GM12878 (cell line): ENCODE measurements at regions not wholly inside any gene's neighbourhood (a gene's known extent, or its start where the extent isn't known, plus 50 kb on each side); places are given as distances from the start of the nearest gene placed in this dataset.

Source experiments
- ATAC-seq: fragments of 200-7000 bp; cut with Tn5 transposase; 3 replicates; pipeline ENCODE4 v1.9.1; 2020; ENCODE audit warnings: mild to moderate bottlenecking, moderate library complexity
- BruUV-seq: library from RNA; stranded (reverse); fragments of 400-500 nt; replicated peaks from 2 replicates; lab custom pipeline; 2021; lab: Mats Ljungman, UMichigan
- CTCF ChIA-PET: fragments of 300-600 bp; sonication (Branson Sonifier 250); formaldehyde crosslinking; extraction: SDS; loops from one replicate; lab custom pipeline; 2021; ENCODE audit warnings: inconsistent platforms; lab: Yijun Ruan, JAX
- POLR2A ChIA-PET: fragments of 350-600 bp; formaldehyde crosslinking; extraction: SDS; loops from one replicate; lab custom pipeline; 2021; ENCODE audit warnings: inconsistent platforms; lab: Charles Lee
- RAD21 ChIA-PET: fragments of 300-600 bp; sonication (Branson Sonifier 250); formaldehyde crosslinking; loops from one replicate; lab custom pipeline; 2023; ENCODE audit warnings: antibody characterized with exemption; ENCODE audit not compliant: unreplicated experiment; lab: Charles Lee
- SMC1A ChIA-PET: fragments of 300-600 bp; sonication (Branson Sonifier 250); formaldehyde crosslinking; loops from one replicate; lab custom pipeline; 2023; ENCODE audit not compliant: unreplicated experiment, uncharacterized antibody; lab: Charles Lee
- DNase-seq: peaks from one replicate; pipeline ENCODE4 v3.0.0-alpha.2; 2011; ENCODE audit warnings: low read depth, low spot score
- FAIRE-seq: peaks from 3 replicates; lab custom pipeline; 2011; peaks lifted over from hg19 to GRCh38; lab: Jason Lieb, UNC
- H2AFZ ChIP-seq: 2 replicates; pipeline ENCODE4 v1.6.0; 2011; ENCODE audit warnings: low read depth, low read length, control low read depth; ENCODE audit not compliant: control insufficient read depth
- H3K27ac ChIP-seq: 2 replicates; pipeline ENCODE4 v1.5.1; 2011; ENCODE audit warnings: control low read depth; ENCODE audit not compliant: control insufficient read depth, insufficient read depth
- H3K27me3 ChIP-seq, 2 experiments: replicated peaks in 1 of 2; 2 replicates each; pipeline versions ENCODE4 v1.6.0 to v1.6.1; 2011; ENCODE audit warnings: low read length in 1 of 2; ENCODE audit not compliant: control insufficient read depth in 2 of 2, insufficient read depth in 2 of 2
- H3K36me3 ChIP-seq, 2 experiments: 2 replicates each; pipeline ENCODE4 v1.5.1; 2011; ENCODE audit warnings: low read length in 1 of 2; ENCODE audit not compliant: control insufficient read depth in 2 of 2, insufficient read depth in 2 of 2
- H3K4me1 ChIP-seq: 2 replicates; pipeline ENCODE4 v1.6.1; 2011; ENCODE audit warnings: mild to moderate bottlenecking, low read length, moderate library complexity, mixed read lengths; ENCODE audit not compliant: control insufficient read depth, insufficient read depth
- H3K4me2 ChIP-seq: 2 replicates; pipeline ENCODE4 v1.6.0; 2011; ENCODE audit warnings: control low read depth; ENCODE audit not compliant: control insufficient read depth, insufficient read depth
- H3K4me3 ChIP-seq: fragments of 200-600 bp; sonication (generic); 2 replicates; pipeline ENCODE4 v1.5.1; 2016
- H3K79me2 ChIP-seq: 2 replicates; pipeline ENCODE4 v1.6.0; 2011; ENCODE audit warnings: low read length; ENCODE audit not compliant: control insufficient read depth, insufficient read depth
- H3K9ac ChIP-seq: 2 replicates; pipeline ENCODE4 v1.8.0; 2011; ENCODE audit warnings: low read length, control low read depth, mixed read lengths; ENCODE audit not compliant: control insufficient read depth, insufficient read depth
- H3K9me3 ChIP-seq: replicated peaks from 3 replicates; pipeline ENCODE4 v1.5.1; 2011; ENCODE audit warnings: mild to moderate bottlenecking, low read length; ENCODE audit not compliant: control insufficient read depth, insufficient read depth
- H4K20me1 ChIP-seq: 2 replicates; pipeline ENCODE4 v1.6.0; 2011; ENCODE audit not compliant: control insufficient read depth, insufficient read depth
- E4F1 ChIP-seq: fragments of 450-650 bp; IDR thresholded peaks from 2 replicates; pipeline ENCODE4 v1.6.1; 2018; ENCODE audit warnings: borderline replicate concordance, mild to moderate bottlenecking; ENCODE audit not compliant: partially characterized antibody
- FOXK2 ChIP-seq: fragments of 450-650 bp; IDR thresholded peaks from 2 replicates; pipeline ENCODE4 v1.6.1; 2017; ENCODE audit warnings: mild to moderate bottlenecking, moderate library complexity
- GABPA ChIP-seq: IDR thresholded peaks from 2 replicates; pipeline ENCODE4 v1.6.1; 2014; ENCODE audit warnings: antibody characterized with exemption, low read depth, mild to moderate bottlenecking, inconsistent platforms
- HCFC1 ChIP-seq: fragments of 150-350 bp; IDR thresholded peaks from 2 replicates; pipeline ENCODE4 v1.6.1; 2014; ENCODE audit warnings: low read length
- KDM1A ChIP-seq: fragments of 200-600 bp; sonication (generic); IDR thresholded peaks from 2 replicates; pipeline ENCODE4 v1.6.1; 2016; ENCODE audit warnings: borderline replicate concordance
- PAX8 ChIP-seq: fragments of 450-650 bp; IDR thresholded peaks from 2 replicates; pipeline ENCODE4 v1.6.1; 2017; ENCODE audit warnings: mild to moderate bottlenecking, moderate library complexity
- PKNOX1 ChIP-seq: fragments of 450-650 bp; IDR thresholded peaks from 2 replicates; pipeline ENCODE4 v1.6.1; 2016; ENCODE audit warnings: mild to moderate bottlenecking
- POU2F2 ChIP-seq: IDR thresholded peaks from 3 replicates; pipeline ENCODE4 v1.6.1; 2011; ENCODE audit warnings: low read depth, mild to moderate bottlenecking, low read length, borderline replicate concordance
- SIX5 ChIP-seq: IDR thresholded peaks from 2 replicates; pipeline ENCODE4 v1.6.1; 2011; ENCODE audit warnings: mild to moderate bottlenecking, low read depth, low read length, moderate library complexity; ENCODE audit not compliant: severe bottlenecking
- SMAD5 ChIP-seq: IDR thresholded peaks from 2 replicates; pipeline ENCODE4 v1.6.1; 2016; ENCODE audit warnings: antibody characterized with exemption, low read depth
- SUZ12 ChIP-seq: fragments of 200-600 bp; sonication (generic); IDR thresholded peaks from one replicate; pipeline ENCODE4 v1.6.1; 2018; ENCODE audit warnings: antibody characterized with exemption, mild to moderate bottlenecking; ENCODE audit not compliant: unreplicated experiment
- TBL1XR1 ChIP-seq: IDR thresholded peaks from 2 replicates; pipeline ENCODE4 v1.6.1; 2012; ENCODE audit warnings: low read depth, low read length, improper control_type of control experiment
- TCF3 ChIP-seq: IDR thresholded peaks from 2 replicates; pipeline ENCODE4 v1.6.1; 2012; ENCODE audit warnings: low read depth, mild to moderate bottlenecking, low read length, borderline replicate concordance; ENCODE audit not compliant: insufficient read depth
- USF2 ChIP-seq: IDR thresholded peaks from 2 replicates; pipeline ENCODE4 v1.6.1; 2011; ENCODE audit warnings: low read depth, low read length, improper control_type of control experiment, borderline replicate concordance
- ZNF207 ChIP-seq: fragments of 450-650 bp; IDR thresholded peaks from 2 replicates; pipeline ENCODE4 v1.6.1; 2014; ENCODE audit warnings: antibody characterized with exemption, mild to moderate bottlenecking, borderline replicate concordance
- ZNF274 ChIP-seq: IDR thresholded peaks from one replicate; pipeline ENCODE4 v1.8.0; 2011; ENCODE audit not compliant: insufficient read length, insufficient read depth
- WGBS: methylation state at CpG from one replicate; pipeline ENCODE4 v1.1.6; 2016; ENCODE audit warnings: low lambda C conversion rate; ENCODE audit not compliant: insufficient replicate concordance, insufficient coverage; ENCODE audit errors: missing lambda C conversion rate; 5-methylcytosine and 5-hydroxymethylcytosine counted together
- in situ Hi-C: fragments of 300-500 bp; cut with MboI; formaldehyde crosslinking; loops from 9 replicates; pipeline ENCODE4 v1.14.3; 2018; ENCODE audit warnings: mixed read lengths
- intact Hi-C: fragments of 100-400 bp; cut with micrococcal nuclease; formaldehyde crosslinking; loops from one replicate; pipeline ENCODE4 v1.14.2; 2022; ENCODE audit not compliant: unreplicated experiment

- H3K27ac ChIP-seq, result no peak overlapping the region
- RAD21 ChIA-PET, result no interaction called here
- DNase-seq (no peak), ATAC-seq (no peak), FAIRE-seq (no peak)
- no peaks in the 10 kb centered on the region for H4K20me1 ChIP-seq
- TF ChIP-seq TBL1XR1 (no peak), POU2F2 (no peak), USF2 (no peak)
- BruUV-seq, result no TSS peak
- CTCF ChIA-PET, result no interaction called here
- in situ Hi-C loops (no loop called here), intact Hi-C loops (no loop called here)
- H2AFZ ChIP-seq, result no peak overlapping the region
- H3K9me3 ChIP-seq, result no peaks in the 10 kb centered on the region
- H3K9ac ChIP-seq, result no peak overlapping the region
- 7% methylated on average over 8 of the region's 8 CpGs for WGBS
- POLR2A ChIA-PET, result no interaction called here
- no peak overlapping the region for H3K4me2 ChIP-seq
- no peaks in the 10 kb centered on the region for H3K4me1 ChIP-seq
- no peaks in the 10 kb centered on the region for H3K27me3 ChIP-seq
- H3K79me2 ChIP-seq, result no peaks in the 10 kb centered on the region
- H3K4me3 ChIP-seq, result no peak overlapping the region
- SMC1A ChIA-PET, result no interaction called here
- no peaks in the 10 kb centered on the region for H3K36me3 ChIP-seq
Observed at GRCh38 chr20:12072221-12072953, 154.7 kb downstream of the BTBD3 start.

- Histone ChIP-seq H3K4me1 (no peaks in the 10 kb centered on the region), H3K9ac (no peak overlapping the region), H2AFZ (no peak overlapping the region), H4K20me1 (no peaks in the 10 kb centered on the region), H3K79me2 (no peaks in the 10 kb centered on the region), H3K9me3 (no peaks in the 10 kb centered on the region), H3K4me3 (no peak overlapping the region), H3K27ac (no peak overlapping the region), H3K4me2 (no peak overlapping the region), H3K27me3 (no peaks in the 10 kb centered on the region), H3K36me3 (no peaks in the 10 kb centered on the region)
- intact Hi-C loops (no loop called here), in situ Hi-C loops (no loop called here)
- ChIA-PET POLR2A (no interaction called here), CTCF (no interaction called here), RAD21 (no interaction called here), SMC1A (no interaction called here)
- 21% methylated on average over 2 of the region's 2 CpGs for WGBS
- FAIRE-seq, result no peak
- BruUV-seq, result no TSS peak
- DNase-seq, result no peak
- ATAC-seq, result no peak
- no peak for TF ChIP-seq GABPA
- no peak for TF ChIP-seq SMAD5
- TF ChIP-seq PKNOX1, result no peak
- no peak for TF ChIP-seq SIX5
- TF ChIP-seq FOXK2, result no peak
- TF ChIP-seq TCF3, result no peak
- no peak for TF ChIP-seq SUZ12
- TF ChIP-seq KDM1A, result no peak
- TF ChIP-seq PAX8, result no peak
- no peak for TF ChIP-seq E4F1
- TF ChIP-seq ZNF274, result no peak
- no peak for TF ChIP-seq HCFC1
- no peak for TF ChIP-seq ZNF207
Observed at GRCh38 chr20:12072954-12073264, 155.2 kb downstream of the BTBD3 start.
